GM12878 (cell line): ENCODE measurements at regions not wholly inside any gene's neighbourhood (a gene's known extent, or its start where the extent isn't known, plus 50 kb on each side); places are given as distances from the start of the nearest gene placed in this dataset.

Experiments
- ATAC-seq: fragments of 200-7000 bp; cut with Tn5 transposase; 3 replicates; pipeline ENCODE4 v1.9.1; 2020; ENCODE audit warnings: mild to moderate bottlenecking, moderate library complexity
- BruUV-seq: library from RNA; stranded (reverse); fragments of 400-500 nt; replicated peaks from 2 replicates; lab custom pipeline; 2021; lab: Mats Ljungman, UMichigan
- CTCF ChIA-PET: fragments of 300-600 bp; sonication (Branson Sonifier 250); formaldehyde crosslinking; extraction: SDS; loops from one replicate; lab custom pipeline; 2021; ENCODE audit warnings: inconsistent platforms; lab: Yijun Ruan, JAX
- POLR2A ChIA-PET: fragments of 350-600 bp; formaldehyde crosslinking; extraction: SDS; loops from one replicate; lab custom pipeline; 2021; ENCODE audit warnings: inconsistent platforms; lab: Charles Lee
- RAD21 ChIA-PET: fragments of 300-600 bp; sonication (Branson Sonifier 250); formaldehyde crosslinking; loops from one replicate; lab custom pipeline; 2023; ENCODE audit warnings: antibody characterized with exemption; ENCODE audit not compliant: unreplicated experiment; lab: Charles Lee
- SMC1A ChIA-PET: fragments of 300-600 bp; sonication (Branson Sonifier 250); formaldehyde crosslinking; loops from one replicate; lab custom pipeline; 2023; ENCODE audit not compliant: unreplicated experiment, uncharacterized antibody; lab: Charles Lee
- DNase-seq: peaks from one replicate; pipeline ENCODE4 v3.0.0-alpha.2; 2011; ENCODE audit warnings: low read depth, low spot score
- FAIRE-seq: peaks from 3 replicates; lab custom pipeline; 2011; peaks lifted over from hg19 to GRCh38; lab: Jason Lieb, UNC
- H2AFZ ChIP-seq: 2 replicates; pipeline ENCODE4 v1.6.0; 2011; ENCODE audit warnings: low read depth, low read length, control low read depth; ENCODE audit not compliant: control insufficient read depth
- H3K27ac ChIP-seq: 2 replicates; pipeline ENCODE4 v1.5.1; 2011; ENCODE audit warnings: control low read depth; ENCODE audit not compliant: control insufficient read depth, insufficient read depth
- H3K27me3 ChIP-seq, 2 experiments: replicated peaks in 1 of 2; 2 replicates each; pipeline versions ENCODE4 v1.6.0 to v1.6.1; 2011; ENCODE audit warnings: low read length in 1 of 2; ENCODE audit not compliant: control insufficient read depth in 2 of 2, insufficient read depth in 2 of 2
- H3K36me3 ChIP-seq, 2 experiments: 2 replicates each; pipeline ENCODE4 v1.5.1; 2011; ENCODE audit warnings: low read length in 1 of 2; ENCODE audit not compliant: control insufficient read depth in 2 of 2, insufficient read depth in 2 of 2
- H3K4me1 ChIP-seq: 2 replicates; pipeline ENCODE4 v1.6.1; 2011; ENCODE audit warnings: mild to moderate bottlenecking, low read length, moderate library complexity, mixed read lengths; ENCODE audit not compliant: control insufficient read depth, insufficient read depth
- H3K4me2 ChIP-seq: 2 replicates; pipeline ENCODE4 v1.6.0; 2011; ENCODE audit warnings: control low read depth; ENCODE audit not compliant: control insufficient read depth, insufficient read depth
- H3K4me3 ChIP-seq: fragments of 200-600 bp; sonication (generic); 2 replicates; pipeline ENCODE4 v1.5.1; 2016
- H3K79me2 ChIP-seq: 2 replicates; pipeline ENCODE4 v1.6.0; 2011; ENCODE audit warnings: low read length; ENCODE audit not compliant: control insufficient read depth, insufficient read depth
- H3K9ac ChIP-seq: 2 replicates; pipeline ENCODE4 v1.8.0; 2011; ENCODE audit warnings: low read length, control low read depth, mixed read lengths; ENCODE audit not compliant: control insufficient read depth, insufficient read depth
- H3K9me3 ChIP-seq: replicated peaks from 3 replicates; pipeline ENCODE4 v1.5.1; 2011; ENCODE audit warnings: mild to moderate bottlenecking, low read length; ENCODE audit not compliant: control insufficient read depth, insufficient read depth
- H4K20me1 ChIP-seq: 2 replicates; pipeline ENCODE4 v1.6.0; 2011; ENCODE audit not compliant: control insufficient read depth, insufficient read depth
- BRCA1 ChIP-seq: IDR thresholded peaks from 2 replicates; pipeline ENCODE4 v1.6.1; 2011; ENCODE audit warnings: low read depth, low read length, improper control_type of control experiment
- CEBPB ChIP-seq, 2 experiments: fragments of 150-350 bp in 1 of 2; IDR thresholded peaks; 2 replicates each; pipeline ENCODE4 v1.6.1; 2012 to 2014; ENCODE audit warnings: low read depth in 2 of 2, low read length in 2 of 2, borderline replicate concordance in 1 of 2, inconsistent platforms in 1 of 2
- FOS ChIP-seq: IDR thresholded peaks from 3 replicates; pipeline ENCODE4 v1.6.1; 2011; ENCODE audit warnings: borderline replicate concordance; ENCODE audit not compliant: insufficient read length; ENCODE audit errors: extremely low read depth
- HDGF ChIP-seq: fragments of 450-650 bp; IDR thresholded peaks from 2 replicates; pipeline ENCODE4 v1.6.1; 2016; ENCODE audit warnings: antibody characterized with exemption
- NFYB ChIP-seq: IDR thresholded peaks from 2 replicates; pipeline ENCODE4 v1.6.1; 2011; ENCODE audit warnings: low read depth, mild to moderate bottlenecking, low read length, improper control_type of control experiment, moderate library complexity; ENCODE audit not compliant: insufficient read depth
- PAX5 ChIP-seq: IDR thresholded peaks from 2 replicates; pipeline ENCODE4 v1.6.1; 2011; ENCODE audit warnings: low read depth, low read length, borderline replicate concordance
- SREBF2 ChIP-seq: IDR thresholded peaks from 2 replicates; pipeline ENCODE4 v1.6.1; 2012; ENCODE audit warnings: mild to moderate bottlenecking, low read length
- TARDBP ChIP-seq: IDR thresholded peaks from 2 replicates; pipeline ENCODE4 v1.6.1; 2016; ENCODE audit warnings: borderline replicate concordance
- YY1 ChIP-seq: IDR thresholded peaks from 2 replicates; pipeline ENCODE4 v1.6.1; 2011; ENCODE audit warnings: low read depth, mild to moderate bottlenecking, low read length
- ZNF217 ChIP-seq: fragments of 450-650 bp; IDR thresholded peaks from 2 replicates; pipeline ENCODE4 v1.6.1; 2017; ENCODE audit warnings: antibody characterized with exemption, mild to moderate bottlenecking
- ZZZ3 ChIP-seq: IDR thresholded peaks from 2 replicates; pipeline ENCODE4 v1.6.1; 2011; ENCODE audit warnings: low read depth; ENCODE audit not compliant: control insufficient read depth, insufficient read length
- WGBS: methylation state at CpG from one replicate; pipeline ENCODE4 v1.1.6; 2016; ENCODE audit warnings: low lambda C conversion rate; ENCODE audit not compliant: insufficient replicate concordance, insufficient coverage; ENCODE audit errors: missing lambda C conversion rate; 5-methylcytosine and 5-hydroxymethylcytosine counted together
- in situ Hi-C: fragments of 300-500 bp; cut with MboI; formaldehyde crosslinking; loops from 9 replicates; pipeline ENCODE4 v1.14.3; 2018; ENCODE audit warnings: mixed read lengths
- intact Hi-C: fragments of 100-400 bp; cut with micrococcal nuclease; formaldehyde crosslinking; loops from one replicate; pipeline ENCODE4 v1.14.2; 2022; ENCODE audit not compliant: unreplicated experiment
- TF ChIP-seq, protein P1 (sequence below): fragments of 450-650 bp; conservative IDR thresholded peaks from 2 replicates; pipeline ENCODE4 v1.6.1; 2017; ENCODE audit warnings: mild to moderate bottlenecking, moderate library complexity
- TF ChIP-seq, protein P2 (sequence below): fragments of 450-650 bp; IDR thresholded peaks from 2 replicates; pipeline ENCODE4 v1.6.1; 2017; ENCODE audit warnings: mild to moderate bottlenecking, low read depth, inconsistent platforms; ENCODE audit not compliant: poor library complexity, severe bottlenecking

DNA sequence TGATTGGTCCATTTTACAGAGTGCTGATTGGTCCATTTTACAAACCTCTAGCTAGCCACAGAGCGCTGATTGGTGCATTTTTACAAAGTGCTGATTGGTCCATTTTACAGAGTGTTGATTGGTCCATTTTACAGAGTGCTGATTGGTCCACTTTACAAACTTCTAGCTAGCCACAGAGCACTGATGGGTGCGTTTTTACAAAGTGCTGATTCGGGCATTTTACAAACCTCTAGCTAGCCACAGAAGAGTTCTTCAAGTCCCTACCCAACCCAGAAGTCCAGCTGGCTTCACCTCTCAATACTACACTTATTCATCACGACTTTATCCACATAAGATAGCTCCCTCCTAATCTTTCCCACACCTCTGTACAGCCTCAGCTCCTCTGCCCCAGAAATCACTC lies 899.8 kb downstream of the TUSC7 start:
- intact Hi-C loops (no loop called here), in situ Hi-C loops (no loop called here)
- CTCF ChIA-PET: interaction anchor here (0.9 to 1.9 kb wide), 2 partner anchors 12 to 84 kb away, joined by 3 to 4 read pairs; no protein-coding TSS in a partner anchor
- Histone ChIP-seq H3K4me3 (no peak overlapping the region), H3K79me2 (no peaks in the 10 kb centered on the region), H4K20me1 (no peaks in the 10 kb centered on the region), H3K36me3 (no peaks in the 10 kb centered on the region), H3K9ac (no peak overlapping the region), H3K9me3 (no peaks in the 10 kb centered on the region), H3K4me1 (no peaks in the 10 kb centered on the region), H3K27ac (no peak overlapping the region), H2AFZ (no peak overlapping the region), H3K27me3 (no peaks in the 10 kb centered on the region), H3K4me2 (no peak overlapping the region)
- WGBS: 2% methylated on average over 4 of the region's 4 CpGs
- SMC1A ChIA-PET: interaction anchor here (0.9 to 1.4 kb wide), 2 partner anchors 8 to 12 kb away, joined by 3 to 4 read pairs; no protein-coding TSS in a partner anchor
- POLR2A ChIA-PET: no interaction called here
- TF ChIP-seq ZNF217: no peak
- TF ChIP-seq NFYB: peak; percentile 49; the same call in 1 of the 2 replicates
- no TSS peak for BruUV-seq
- RAD21 ChIA-PET: no interaction called here
- FAIRE-seq (no peak), DNase-seq (no peak), ATAC-seq (no peak)

DNA sequence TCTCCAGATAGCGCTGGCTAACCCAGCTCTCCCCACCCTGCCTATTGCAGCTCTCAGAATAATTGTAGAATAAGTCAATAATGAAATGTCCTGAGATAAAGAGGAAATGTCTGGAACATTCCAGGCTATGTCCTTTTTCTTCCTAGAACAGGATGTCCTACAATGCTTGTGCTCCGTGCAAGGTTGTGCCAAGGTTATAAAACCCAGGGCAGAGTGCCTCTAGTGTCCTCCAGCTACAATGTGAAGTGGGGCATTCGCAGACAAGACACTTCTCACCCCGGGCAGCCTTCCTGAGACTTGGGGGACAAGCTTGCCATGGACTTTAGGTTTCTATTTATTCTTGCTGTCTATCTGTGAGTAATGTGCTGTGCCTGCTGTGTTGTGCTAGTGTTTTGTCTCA lies 900.6 kb downstream of the TUSC7 start:
- intact Hi-C loops: no loop called here
- Histone ChIP-seq H3K36me3 (no peaks in the 10 kb centered on the region), H3K4me1 (no peaks in the 10 kb centered on the region), H4K20me1 (no peaks in the 10 kb centered on the region), H3K4me2 (no peak overlapping the region), H3K4me3 (no peak overlapping the region), H3K9ac (no peak overlapping the region), H2AFZ (no peak overlapping the region), H3K79me2 (no peaks in the 10 kb centered on the region), H3K9me3 (no peaks in the 10 kb centered on the region), H3K27me3 (no peaks in the 10 kb centered on the region), H3K27ac (no peak overlapping the region)
- no TSS peak for BruUV-seq
- SMC1A ChIA-PET: interaction anchor here (0.9 kb wide), 1 partner anchor 9 kb away, joined by 3 read pairs; no protein-coding TSS in a partner anchor
- in situ Hi-C loops: no loop called here
- no peak for FAIRE-seq
- CTCF ChIA-PET: interaction anchor here (0.9 to 1.9 kb wide), 2 partner anchors 11 to 85 kb away, joined by 3 to 4 read pairs; no protein-coding TSS in a partner anchor
- 12% methylated on average over 4 of the region's 4 CpGs for WGBS
- POLR2A ChIA-PET: no interaction called here
- no peak for DNase-seq
- RAD21 ChIA-PET: no interaction called here
- no peak for ATAC-seq
- TF ChIP-seq HDGF: no peak
- no peak for TF ChIP-seq SREBF2
- TF ChIP-seq, protein P1, sequence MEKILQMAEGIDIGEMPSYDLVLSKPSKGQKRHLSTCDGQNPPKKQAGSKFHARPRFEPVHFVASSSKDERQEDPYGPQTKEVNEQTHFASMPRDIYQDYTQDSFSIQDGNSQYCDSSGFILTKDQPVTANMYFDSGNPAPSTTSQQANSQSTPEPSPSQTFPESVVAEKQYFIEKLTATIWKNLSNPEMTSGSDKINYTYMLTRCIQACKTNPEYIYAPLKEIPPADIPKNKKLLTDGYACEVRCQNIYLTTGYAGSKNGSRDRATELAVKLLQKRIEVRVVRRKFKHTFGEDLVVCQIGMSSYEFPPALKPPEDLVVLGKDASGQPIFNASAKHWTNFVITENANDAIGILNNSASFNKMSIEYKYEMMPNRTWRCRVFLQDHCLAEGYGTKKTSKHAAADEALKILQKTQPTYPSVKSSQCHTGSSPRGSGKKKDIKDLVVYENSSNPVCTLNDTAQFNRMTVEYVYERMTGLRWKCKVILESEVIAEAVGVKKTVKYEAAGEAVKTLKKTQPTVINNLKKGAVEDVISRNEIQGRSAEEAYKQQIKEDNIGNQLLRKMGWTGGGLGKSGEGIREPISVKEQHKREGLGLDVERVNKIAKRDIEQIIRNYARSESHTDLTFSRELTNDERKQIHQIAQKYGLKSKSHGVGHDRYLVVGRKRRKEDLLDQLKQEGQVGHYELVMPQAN: no peak
- no peak for TF ChIP-seq BRCA1
- no peak for TF ChIP-seq YY1
- no peak for TF ChIP-seq FOS
- no peak for TF ChIP-seq TARDBP
- TF ChIP-seq PAX5: no peak
- TF ChIP-seq, protein P2, sequence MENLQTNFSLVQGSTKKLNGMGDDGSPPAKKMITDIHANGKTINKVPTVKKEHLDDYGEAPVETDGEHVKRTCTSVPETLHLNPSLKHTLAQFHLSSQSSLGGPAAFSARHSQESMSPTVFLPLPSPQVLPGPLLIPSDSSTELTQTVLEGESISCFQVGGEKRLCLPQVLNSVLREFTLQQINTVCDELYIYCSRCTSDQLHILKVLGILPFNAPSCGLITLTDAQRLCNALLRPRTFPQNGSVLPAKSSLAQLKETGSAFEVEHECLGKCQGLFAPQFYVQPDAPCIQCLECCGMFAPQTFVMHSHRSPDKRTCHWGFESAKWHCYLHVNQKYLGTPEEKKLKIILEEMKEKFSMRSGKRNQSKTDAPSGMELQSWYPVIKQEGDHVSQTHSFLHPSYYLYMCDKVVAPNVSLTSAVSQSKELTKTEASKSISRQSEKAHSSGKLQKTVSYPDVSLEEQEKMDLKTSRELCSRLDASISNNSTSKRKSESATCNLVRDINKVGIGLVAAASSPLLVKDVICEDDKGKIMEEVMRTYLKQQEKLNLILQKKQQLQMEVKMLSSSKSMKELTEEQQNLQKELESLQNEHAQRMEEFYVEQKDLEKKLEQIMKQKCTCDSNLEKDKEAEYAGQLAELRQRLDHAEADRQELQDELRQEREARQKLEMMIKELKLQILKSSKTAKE: no peak
- TF ChIP-seq ZZZ3: no peak
- TF ChIP-seq CEBPB (IDR thresholded peaks at IDR 0.05; ENCODE audit: borderline replicate concordance in 1 of 2, low read depth in 2 of 2, low read length in 2 of 2): no peak
